HepG2 (cell line): ENCODE measurements at regions not wholly inside any gene's neighbourhood (a gene's known extent, or its start where the extent isn't known, plus 50 kb on each side); places are given as distances from the start of the nearest gene placed in this dataset.

Experiments
- ATAC-seq: fragments of 200-7000 bp; cut with Tn5 transposase; 3 replicates; pipeline ENCODE4 v1.9.1; 2020; ENCODE audit warnings: mild to moderate bottlenecking, moderate library complexity
- BruUV-seq: library from RNA; stranded (reverse); fragments of 400-500 nt; replicated peaks from 2 replicates; lab custom pipeline; 2021; lab: Mats Ljungman, UMichigan
- CTCF ChIA-PET: fragments of 300-600 bp; formaldehyde crosslinking; extraction: SDS; loops from one replicate; lab custom pipeline; 2021; ENCODE audit warnings: low total read pairs, inconsistent platforms, low intra/inter-chr PET ratio; lab: Yijun Ruan, JAX
- POLR2A ChIA-PET: fragments of 350-600 bp; sonication (Branson Sonifier 250); formaldehyde crosslinking; loops from one replicate; lab custom pipeline; 2020; ENCODE audit warnings: antibody characterized with exemption, inconsistent platforms; lab: Yijun Ruan, JAX
- DNase-seq: peaks from one replicate; pipeline ENCODE4 v3.0.0-alpha.2; 2015; ENCODE audit warnings: low spot score
- FAIRE-seq: peaks from 3 replicates; lab custom pipeline; 2011; peaks lifted over from hg19 to GRCh38; lab: Jason Lieb, UNC
- H2AFZ ChIP-seq: one replicate; pipeline ENCODE4 v1.6.1; 2011; ENCODE audit warnings: low read length, inconsistent platforms
- H3K27ac ChIP-seq: fragments of 300-600 bp; 3 replicates; pipeline ENCODE4 v1.8.0; 2011; ENCODE audit warnings: mixed run types, mild to moderate bottlenecking, mixed read lengths, low read length, inconsistent platforms; ENCODE audit not compliant: insufficient read depth; ENCODE audit errors: extremely low read length
- H3K27me3 ChIP-seq, 2 experiments: fragments of 200-600 bp in 1 of 2; 2 replicates in 1 of 2; 3 replicates in 1 of 2; pipeline versions ENCODE4 v1.6.0 to v1.8.0; 2011; ENCODE audit warnings: low read length in 2 of 2, mild to moderate bottlenecking in 2 of 2, moderate library complexity in 2 of 2, inconsistent platforms in 1 of 2; ENCODE audit not compliant: insufficient read depth in 2 of 2, control insufficient read depth in 1 of 2
- H3K36me3 ChIP-seq, 2 experiments: fragments of 200-600 bp in 1 of 2; replicated peaks in 1 of 2; 2 replicates in 1 of 2; 3 replicates in 1 of 2; pipeline versions ENCODE4 v1.5.1 to v1.8.0; 2011; ENCODE audit warnings: low read length in 2 of 2, inconsistent platforms in 1 of 2; ENCODE audit not compliant: insufficient read depth in 2 of 2, control insufficient read depth in 1 of 2
- H3K4me1 ChIP-seq: 2 replicates; pipeline ENCODE4 v1.5.1; 2012; ENCODE audit warnings: low read length, inconsistent platforms; ENCODE audit not compliant: insufficient read depth
- H3K4me2 ChIP-seq: 2 replicates; pipeline ENCODE4 v1.6.0; 2011; ENCODE audit warnings: low read depth, low read length, inconsistent platforms
- H3K4me3 ChIP-seq, 3 experiments: fragments of 200-600 bp in 1 of 3; sonication (generic), shearing (Covaris generic) in 1 of 3; replicated peaks in 1 of 3; 2 replicates each; pipeline ENCODE4 v1.5.1; 2011 to 2016; ENCODE audit warnings: low read length in 3 of 3, inconsistent platforms in 2 of 3, low read depth in 2 of 3, mild to moderate bottlenecking in 2 of 3, control low read depth in 1 of 3, mixed read lengths in 1 of 3; ENCODE audit not compliant: insufficient read depth in 1 of 3
- H3K79me2 ChIP-seq: one replicate; pipeline ENCODE4 v1.6.1; 2011; ENCODE audit warnings: low read length, inconsistent platforms; ENCODE audit not compliant: insufficient read depth
- H3K9ac ChIP-seq: 2 replicates; pipeline ENCODE4 v1.6.0; 2011; ENCODE audit warnings: mild to moderate bottlenecking, low read depth, low read length, inconsistent platforms; ENCODE audit not compliant: insufficient read depth
- H3K9me3 ChIP-seq: 2 replicates; pipeline ENCODE4 v1.5.1; 2012; ENCODE audit warnings: mild to moderate bottlenecking, low read length
- H4K20me1 ChIP-seq: 2 replicates; pipeline ENCODE4 v1.6.0; 2011; ENCODE audit warnings: inconsistent platforms, mild to moderate bottlenecking, low read length, moderate library complexity; ENCODE audit not compliant: insufficient read depth
- HNRNPLL ChIP-seq: fragments of 200-400 bp; formaldehyde crosslinking; IDR thresholded peaks from 2 replicates; pipeline ENCODE4 v1.6.1; 2017; ENCODE audit warnings: mild to moderate bottlenecking, low read depth, low read length; ENCODE audit not compliant: poor library complexity, severe bottlenecking
- KLF11 ChIP-seq: IDR thresholded peaks from 2 replicates; pipeline ENCODE4 v1.6.1; 2016; ENCODE audit warnings: missing compliant biosample characterization
- MBD4 ChIP-seq: IDR thresholded peaks from 2 replicates; pipeline ENCODE4 v1.6.1; 2012; ENCODE audit warnings: low read length, inconsistent platforms, borderline replicate concordance
- MIER2 ChIP-seq: IDR thresholded peaks from 2 replicates; pipeline ENCODE4 v1.6.1; 2016; ENCODE audit warnings: missing biosample characterization, missing genetic modification reagents
- NFE2L2 ChIP-seq: fragments of 150-350 bp; IDR thresholded peaks from 2 replicates; pipeline ENCODE4 v1.6.1; 2014; ENCODE audit warnings: low read length
- SOX13 ChIP-seq, 3 experiments: fragments of 450-650 bp in 1 of 3; sonication (generic) in 1 of 3; formaldehyde crosslinking in 1 of 3; IDR thresholded peaks in 2 of 3; conservative IDR thresholded peaks in 1 of 3; 2 replicates each; pipeline versions ENCODE4 v1.5.0 to v1.6.1; 2016 to 2020; ENCODE audit warnings: antibody characterized with exemption in 1 of 3, mild to moderate bottlenecking in 1 of 3, missing compliant biosample characterization in 1 of 3, missing genetic modification reagents in 1 of 3, moderate library complexity in 1 of 3
- THAP11 ChIP-seq: IDR thresholded peaks from 2 replicates; pipeline ENCODE4 v1.6.1; 2016; ENCODE audit warnings: missing biosample characterization, missing genetic modification reagents
- TMF1 ChIP-seq: sonication (generic); formaldehyde crosslinking; IDR thresholded peaks from 2 replicates; pipeline ENCODE4 v1.8.1; 2022; ENCODE audit warnings: low read depth, missing genetic modification reagents
- ZNF17 ChIP-seq: sonication (generic); formaldehyde crosslinking; IDR thresholded peaks from 2 replicates; pipeline ENCODE4 v1.5.0; 2020; ENCODE audit warnings: mild to moderate bottlenecking, missing genetic modification reagents
- ZNF230 ChIP-seq: sonication (generic); formaldehyde crosslinking; IDR thresholded peaks from 2 replicates; pipeline ENCODE4 v1.4.0; 2020; ENCODE audit warnings: mild to moderate bottlenecking, missing genetic modification reagents
- ZNF274 ChIP-seq: sonication (generic); formaldehyde crosslinking; IDR thresholded peaks from 2 replicates; pipeline ENCODE4 v1.5.1; 2020; ENCODE audit warnings: mild to moderate bottlenecking, missing genetic modification reagents
- WGBS: methylation state at CpG from one replicate; pipeline ENCODE4 v1.1.6; 2017; ENCODE audit warnings: low lambda C conversion rate; 5-methylcytosine and 5-hydroxymethylcytosine counted together
- in situ Hi-C: cut with HindIII; loops from 2 replicates; pipeline ENCODE4 v1.10.0; 2017; ENCODE audit warnings: low pct_unique_long_range_greater_than_20kb; ENCODE audit not compliant: extremely low pct_ligation_motif_present
- intact Hi-C: fragments of 100-400 bp; cut with micrococcal nuclease; formaldehyde crosslinking; loops from one replicate; pipeline ENCODE4 v1.10.0; 2022; ENCODE audit not compliant: unreplicated experiment
- TF ChIP-seq, protein P1 (sequence below): sonication (generic); formaldehyde crosslinking; conservative IDR thresholded peaks from 2 replicates; pipeline ENCODE4 v1.8.0; 2022; ENCODE audit warnings: mild to moderate bottlenecking, moderate library complexity, missing genetic modification reagents

DNA sequence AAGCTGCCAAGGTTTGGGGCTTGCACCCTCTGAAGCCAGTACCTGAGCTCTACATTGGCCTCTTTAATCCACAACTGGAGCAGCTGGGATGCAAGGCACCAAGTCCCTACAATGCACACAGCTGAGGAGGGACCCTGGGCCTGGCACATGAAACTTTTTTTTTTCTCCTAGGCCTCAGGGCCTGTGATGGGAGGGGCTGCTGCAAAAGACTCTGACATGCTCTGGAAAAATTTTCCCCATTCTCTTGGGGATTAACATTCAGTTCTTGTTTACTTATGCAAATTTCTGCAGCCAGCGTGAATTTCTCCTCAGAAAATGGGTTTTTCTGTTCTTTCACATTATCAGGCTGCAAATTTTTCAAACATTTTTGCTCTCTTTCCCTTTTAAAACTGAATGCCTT lies 1072.2 kb downstream of the BRINP3 start:
- WGBS, result 6% methylated on average over 1 of the region's 1 CpG
- no peak overlapping the region for H3K4me3 ChIP-seq
- no peak overlapping the region for H3K27ac ChIP-seq
- intact Hi-C loops (no loop called here), in situ Hi-C loops (no loop called here)
- no peaks in the 10 kb centered on the region for H3K79me2 ChIP-seq
- no peak for ATAC-seq
- no peak for FAIRE-seq
- H3K36me3 ChIP-seq, result no peaks in the 10 kb centered on the region
- no peaks in the 10 kb centered on the region for H4K20me1 ChIP-seq
- H3K9ac ChIP-seq, result no peak overlapping the region
- TF ChIP-seq HNRNPLL (no peak), KLF11 (CRISPR knock-in tag) (no peak), MBD4 (no peak), ZNF230 (CRISPR knock-in tag) (no peak), TMF1 (CRISPR knock-in tag) (no peak), ZNF274 (CRISPR knock-in tag) (no peak), MIER2 (no peak)
- TF ChIP-seq, protein P1, sequence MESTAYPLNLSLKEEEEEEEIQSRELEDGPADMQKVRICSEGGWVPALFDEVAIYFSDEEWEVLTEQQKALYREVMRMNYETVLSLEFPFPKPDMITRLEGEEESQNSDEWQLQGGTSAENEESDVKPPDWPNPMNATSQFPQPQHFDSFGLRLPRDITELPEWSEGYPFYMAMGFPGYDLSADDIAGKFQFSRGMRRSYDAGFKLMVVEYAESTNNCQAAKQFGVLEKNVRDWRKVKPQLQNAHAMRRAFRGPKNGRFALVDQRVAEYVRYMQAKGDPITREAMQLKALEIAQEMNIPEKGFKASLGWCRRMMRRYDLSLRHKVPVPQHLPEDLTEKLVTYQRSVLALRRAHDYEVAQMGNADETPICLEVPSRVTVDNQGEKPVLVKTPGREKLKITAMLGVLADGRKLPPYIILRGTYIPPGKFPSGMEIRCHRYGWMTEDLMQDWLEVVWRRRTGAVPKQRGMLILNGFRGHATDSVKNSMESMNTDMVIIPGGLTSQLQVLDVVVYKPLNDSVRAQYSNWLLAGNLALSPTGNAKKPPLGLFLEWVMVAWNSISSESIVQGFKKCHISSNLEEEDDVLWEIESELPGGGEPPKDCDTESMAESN, result no peak
- CTCF ChIA-PET, result no interaction called here
- no peak overlapping the region for H2AFZ ChIP-seq
- H3K27me3 ChIP-seq, result no peaks in the 10 kb centered on the region
- no peak for DNase-seq
- H3K4me2 ChIP-seq, result no peak overlapping the region
- POLR2A ChIA-PET, result no interaction called here
- H3K9me3 ChIP-seq, result no peaks in the 10 kb centered on the region
- H3K4me1 ChIP-seq, result no peaks in the 10 kb centered on the region
- BruUV-seq, result no TSS peak

DNA sequence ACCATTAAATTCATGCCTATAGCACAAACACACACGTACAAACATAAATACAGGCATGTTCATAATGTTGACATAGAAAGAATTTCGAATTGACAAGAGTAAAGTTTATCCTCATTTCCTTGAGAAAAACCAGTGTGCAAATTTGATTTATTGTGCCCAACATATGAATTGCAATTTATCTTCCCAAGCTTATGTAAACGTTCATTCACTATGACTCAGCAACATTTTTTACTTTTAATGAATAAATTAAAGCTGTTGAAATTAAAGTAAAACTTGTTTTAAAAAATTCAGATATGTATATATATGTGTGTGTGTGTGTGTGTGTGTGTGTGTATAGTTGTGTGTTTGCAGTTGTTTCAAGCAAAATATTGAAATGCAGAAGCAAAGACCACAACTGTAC lies 1067.9 kb downstream of the BRINP3 start:
- FAIRE-seq, result no peak
- CTCF ChIA-PET, result no interaction called here
- TF ChIP-seq NFE2L2, result peak; percentile 51; the same call in 1 of the 2 replicates
- no peak for TF ChIP-seq ZNF17 (CRISPR knock-in tag)
- TF ChIP-seq HNRNPLL, result no peak
- no peak for TF ChIP-seq THAP11 (CRISPR knock-in tag)
- TF ChIP-seq SOX13 (IDR thresholded peaks at IDR 0.05), result no peak
- no peak for TF ChIP-seq SOX13 (CRISPR knock-in tag; conservative IDR thresholded peaks at IDR 0.05 in 1 of 2, IDR thresholded peaks at IDR 0.05 in 1 of 2)

More for the DNA sequence above, 1067.9 kb downstream of the BRINP3 start:
- WGBS, result 4% methylated on average over 3 of the region's 3 CpGs
- DNase-seq (no peak), ATAC-seq (no peak)
- Histone ChIP-seq H3K36me3 (no peaks in the 10 kb centered on the region), H3K27me3 (no peaks in the 10 kb centered on the region), H3K27ac (no peak overlapping the region), H3K4me1 (no peaks in the 10 kb centered on the region), H3K9me3 (no peaks in the 10 kb centered on the region), H2AFZ (no peak overlapping the region), H3K4me3 (no peak overlapping the region), H3K9ac (no peak overlapping the region), H4K20me1 (no peaks in the 10 kb centered on the region), H3K4me2 (no peak overlapping the region), H3K79me2 (no peaks in the 10 kb centered on the region)
- no TSS peak for BruUV-seq
- intact Hi-C loops, result no loop called here
- POLR2A ChIA-PET, result no interaction called here
- in situ Hi-C loops, result no loop called here
